K562 (cell line): ENCODE measurements at regions not wholly inside any gene's neighbourhood (a gene's known extent, or its start where the extent isn't known, plus 50 kb on each side); places are given as distances from the start of the nearest gene placed in this dataset.

Source experiments
- ATAC-seq: fragments of 200-7000 bp; cut with Tn5 transposase; 3 replicates; pipeline ENCODE4 v1.9.1; 2020; ENCODE audit warnings: moderate library complexity
- BruUV-seq: library from RNA; stranded (reverse); fragments of 400-500 nt; replicated peaks from 2 replicates; lab custom pipeline; 2021; lab: Mats Ljungman, UMichigan
- CTCF ChIA-PET: fragments of 300-600 bp; formaldehyde crosslinking; extraction: SDS; loops from one replicate; lab custom pipeline; 2021; ENCODE audit warnings: low intra/inter-chr PET ratio; lab: Yijun Ruan, JAX
- POLR2A ChIA-PET: fragments of 300-600, 350-650 bp; sonication (Branson Sonifier 250); formaldehyde crosslinking; extraction: SDS; loops from one replicate; lab custom pipeline; 2021; ENCODE audit warnings: antibody characterized with exemption, inconsistent platforms; lab: Yijun Ruan, JAX
- DNase-seq, 4 experiments: peaks; one replicate each; pipeline versions ENCODE4 v3.0.0 to v3.0.0-alpha.2; 2011 to 2018; ENCODE audit warnings: low spot score in 3 of 4, mixed read lengths in 3 of 4; ENCODE audit errors: extremely low read depth in 1 of 4
- FAIRE-seq: peaks from 2 replicates; lab custom pipeline; 2011; peaks lifted over from hg19 to GRCh38; lab: Jason Lieb, UNC
- H2AFZ ChIP-seq: 2 replicates; pipeline ENCODE4 v1.6.0; 2011; ENCODE audit warnings: low read depth, low read length, control low read depth, inconsistent platforms
- H3K27ac ChIP-seq: fragments of 200-600 bp; 3 replicates; pipeline ENCODE4 v1.8.0; 2011; ENCODE audit warnings: low read depth, mild to moderate bottlenecking, control low read depth, inconsistent platforms, low read length, moderate library complexity, mixed read lengths; ENCODE audit errors: extremely low read depth
- H3K27me3 ChIP-seq, 2 experiments: fragments of 300-600 bp in 1 of 2; 2 replicates in 1 of 2; 3 replicates in 1 of 2; pipeline versions ENCODE4 v1.6.0 to v1.8.0; 2011; ENCODE audit warnings: inconsistent platforms in 2 of 2, low read length in 2 of 2, mild to moderate bottlenecking in 1 of 2, mixed read lengths in 1 of 2, moderate library complexity in 1 of 2; ENCODE audit not compliant: control insufficient read depth in 2 of 2, insufficient read depth in 2 of 2
- H3K36me3 ChIP-seq: fragments of 300-600 bp; 3 replicates; pipeline ENCODE4 v1.8.0; 2011; ENCODE audit warnings: mild to moderate bottlenecking, low read length, inconsistent platforms; ENCODE audit not compliant: control insufficient read depth, insufficient read depth
- H3K4me1 ChIP-seq, 2 experiments: fragments of 200-600 bp in 1 of 2; replicated peaks in 1 of 2; 2 replicates in 1 of 2; 3 replicates in 1 of 2; pipeline versions ENCODE4 v1.5.1 to v1.8.0; 2011; ENCODE audit warnings: inconsistent platforms in 2 of 2, low read length in 2 of 2, mild to moderate bottlenecking in 1 of 2, mixed read lengths in 1 of 2, moderate library complexity in 1 of 2; ENCODE audit not compliant: control insufficient read depth in 2 of 2, insufficient read depth in 2 of 2
- H3K4me2 ChIP-seq: 2 replicates; pipeline ENCODE4 v1.6.1; 2011; ENCODE audit warnings: low read length, control low read depth, inconsistent platforms, mixed read lengths; ENCODE audit not compliant: insufficient read depth
- H3K4me3 ChIP-seq: fragments of 200-600 bp; sonication (generic), shearing (Covaris generic); 2 replicates; pipeline ENCODE4 v1.5.1; 2016; ENCODE audit warnings: control low read depth, inconsistent platforms
- H3K79me2 ChIP-seq: fragments of 200-600 bp; 3 replicates; pipeline ENCODE4 v1.8.0; 2011; ENCODE audit warnings: low read length, inconsistent platforms; ENCODE audit not compliant: control insufficient read depth, insufficient read depth
- H3K9ac ChIP-seq, 2 experiments: 2 replicates each; pipeline versions ENCODE4 v1.6.0 to v1.6.1; 2011; ENCODE audit warnings: low read depth in 2 of 2, low read length in 2 of 2, control low read depth in 1 of 2, inconsistent platforms in 1 of 2, mild to moderate bottlenecking in 1 of 2, mixed read lengths in 1 of 2; ENCODE audit not compliant: insufficient read depth in 1 of 2
- H3K9me1 ChIP-seq: one replicate; pipeline ENCODE4 v1.6.0; 2011; ENCODE audit warnings: inconsistent platforms, mild to moderate bottlenecking, low read length, moderate library complexity; ENCODE audit not compliant: control insufficient read depth, insufficient read depth
- H3K9me3 ChIP-seq: replicated peaks from 2 replicates; pipeline ENCODE4 v1.5.1; 2011; ENCODE audit warnings: low read depth, low read length, inconsistent platforms; ENCODE audit not compliant: control insufficient read depth, insufficient read depth
- H4K20me1 ChIP-seq: replicated peaks from 2 replicates; pipeline ENCODE4 v1.6.1; 2011; ENCODE audit warnings: low read length, inconsistent platforms, mixed read lengths; ENCODE audit not compliant: control insufficient read depth, insufficient read depth
- FOXK1 ChIP-seq: sonication (generic); formaldehyde crosslinking; IDR thresholded peaks from 2 replicates; pipeline ENCODE4 v1.8.0; 2022; ENCODE audit warnings: missing genetic modification reagents, mild to moderate bottlenecking, borderline replicate concordance
- FOXP4 ChIP-seq: sonication (generic); formaldehyde crosslinking; IDR thresholded peaks from 2 replicates; pipeline ENCODE4 v1.8.0; 2022; ENCODE audit warnings: mild to moderate bottlenecking, missing genetic modification reagents, borderline replicate concordance
- NCOA2 ChIP-seq, 2 experiments: fragments of 450-650 bp; IDR thresholded peaks; 2 replicates each; pipeline ENCODE4 v1.6.1; 2018; ENCODE audit warnings: mild to moderate bottlenecking in 2 of 2, moderate library complexity in 1 of 2; ENCODE audit not compliant: partially characterized antibody in 2 of 2
- ZNF239 ChIP-seq: fragments of 250-450 bp; sonication (Bioruptor Pico); IDR thresholded peaks from 2 replicates; pipeline ENCODE4 v1.4.0; 2020; ENCODE audit warnings: mild to moderate bottlenecking
- ZNF316 ChIP-seq: fragments of 450-650 bp; IDR thresholded peaks from 2 replicates; pipeline ENCODE4 v1.6.1; 2016
- ZNF766 ChIP-seq: fragments of 200-800 bp; sonication (Bioruptor generic); conservative IDR thresholded peaks from 2 replicates; pipeline ENCODE4 v1.6.1; 2016; ENCODE audit warnings: missing genetic modification characterization, missing compliant biosample characterization
- WGBS: fragments of 100-300 bp; shearing (Covaris generic); methylation state at CpG from one replicate; pipeline ENCODE4 v1.1.6; 2016; ENCODE audit warnings: low coverage, mixed read lengths; ENCODE audit not compliant: insufficient coverage; ENCODE audit errors: missing lambda C conversion rate; 5-methylcytosine and 5-hydroxymethylcytosine counted together
- in situ Hi-C: fragments of 300-500 bp; cut with MboI; formaldehyde crosslinking; loops from 4 replicates; pipeline ENCODE4 v1.15.0; 2018; ENCODE audit warnings: inconsistent platforms, mixed read lengths
- intact Hi-C: fragments of 100-400 bp; cut with micrococcal nuclease; formaldehyde crosslinking; loops from 2 replicates; pipeline ENCODE4 v1.14.2; 2022

DNA sequence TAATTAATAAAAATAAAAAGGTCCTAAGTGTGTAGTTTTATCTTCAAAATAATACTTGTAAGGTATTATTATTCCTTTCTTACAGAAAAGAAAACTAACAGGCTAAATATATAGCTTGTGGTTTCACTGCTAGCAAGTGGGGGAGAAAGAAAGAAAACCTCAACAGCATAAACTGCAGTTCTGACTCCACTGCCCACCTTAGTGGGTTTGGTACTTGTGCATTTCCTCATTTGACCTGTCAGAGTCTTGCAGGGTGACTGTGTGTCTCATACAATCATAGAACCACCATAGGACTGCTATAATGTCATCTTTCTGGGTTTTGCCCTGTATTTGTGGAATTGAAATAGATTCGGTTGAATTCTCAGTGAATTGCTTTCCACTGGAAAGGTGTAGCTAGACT is 94.7 kb upstream of the PUDP start:
- H3K4me1 ChIP-seq: 0 out of 5 replicates have a peak, but pooled peaks cover 0 to 2% of the 10 kb centered on the region in 2 experiments
- no peaks in the 10 kb centered on the region for H4K20me1 ChIP-seq
- TF ChIP-seq ZNF766 (CRISPR knock-in tag): no peak
- TF ChIP-seq FOXK1 (CRISPR knock-in tag): no peak
- no peak for TF ChIP-seq ZNF239
- intact Hi-C loops: no loop called here
- 0% methylated on average over 1 of the region's 1 CpG for WGBS
- in situ Hi-C loops: no loop called here
- no peak overlapping the region for H3K4me2 ChIP-seq
- ChIA-PET POLR2A (no interaction called here), CTCF (no interaction called here)
- no peak overlapping the region for H3K27ac ChIP-seq
- H3K4me3 ChIP-seq: no peak overlapping the region
- no peaks in the 10 kb centered on the region for H3K27me3 ChIP-seq
- no peak for ATAC-seq
- H3K9me1 ChIP-seq: no peaks in the 10 kb centered on the region
- DNase-seq: no peak
- H3K9ac ChIP-seq: no peak overlapping the region
- H3K36me3 ChIP-seq: no peaks in the 10 kb centered on the region
- no peak overlapping the region for H2AFZ ChIP-seq
- H3K9me3 ChIP-seq: no peaks in the 10 kb centered on the region
- no peak for FAIRE-seq
- BruUV-seq: no TSS peak
- H3K79me2 ChIP-seq: no peaks in the 10 kb centered on the region

- Histone ChIP-seq H3K4me2 (no peak overlapping the region), H4K20me1 (no peaks in the 10 kb centered on the region)
- POLR2A ChIA-PET: interaction anchor here (0.6 kb wide), 1 partner anchor 938 kb away, joined by 3 read pairs; no protein-coding TSS in a partner anchor
- FAIRE-seq: no peak
- in situ Hi-C loops: no loop called here
- no peak for TF ChIP-seq ZNF239
- TF ChIP-seq ZNF316: 0 out of 2 replicates have a peak, but pooled peaks have one; percentile 6
- no peak for TF ChIP-seq NCOA2 (IDR thresholded peaks at IDR 0.05; ENCODE audit: partially characterized antibody in 2 of 2)
- TF ChIP-seq FOXP4 (CRISPR knock-in tag): no peak
- TF ChIP-seq, all 486 proteins: peak for 1
- Histone ChIP-seq H3K9ac (no peak overlapping the region), H3K27me3 (no peaks in the 10 kb centered on the region), H3K4me1 (0 out of 5 replicates have a peak, but pooled peaks cover 0 to 2% of the 10 kb centered on the region in 2 experiments), H3K4me3 (no peak overlapping the region), H2AFZ (no peak overlapping the region), H3K9me1 (no peaks in the 10 kb centered on the region), H3K9me3 (no peaks in the 10 kb centered on the region), H3K79me2 (no peaks in the 10 kb centered on the region), H3K36me3 (no peaks in the 10 kb centered on the region), H3K27ac (no peak overlapping the region)
- 17% methylated on average over 2 of the region's 2 CpGs for WGBS
- BruUV-seq: no TSS peak
- intact Hi-C loops: no loop called here
- ATAC-seq: no peak
- CTCF ChIA-PET: no interaction called here
- DNase-seq: no peak
Measured at GRCh38 chrX:7240929-7241328, 93.0 kb upstream of the PUDP start.
